ENCODE measurements at regions not wholly inside any gene's neighbourhood (a gene's known extent, or its start where the extent isn't known, plus 50 kb on each side); places are given as distances from the start of the nearest gene placed in this dataset.

DNA sequence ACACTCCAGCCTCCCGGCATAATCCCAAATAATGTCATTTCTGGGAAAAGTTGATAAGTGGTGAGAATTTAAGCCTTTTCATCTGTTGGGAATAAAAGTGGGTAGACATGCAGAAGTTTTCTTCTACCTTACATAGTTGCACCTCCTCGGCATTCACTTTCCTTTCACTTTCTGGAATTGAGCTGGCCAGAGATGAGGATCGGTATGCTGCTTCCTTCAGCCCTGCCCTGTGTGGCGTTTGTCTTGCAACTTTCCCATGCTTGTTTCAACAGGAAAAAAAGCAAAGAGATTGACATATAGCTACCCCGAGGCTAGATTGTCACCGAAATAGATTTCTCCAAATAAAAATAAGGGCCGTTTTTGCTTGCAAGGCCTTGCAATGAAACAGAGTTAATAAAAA, 65.8 kb upstream of the JAG1 start:
- Histone ChIP-seq H3K14ac (ENCODE audit: low read length in 2 of 2) (no peak overlapping the region), H3K18ac (ENCODE audit: low read depth in 1 of 2, low read length in 2 of 2) (no peak overlapping the region), H3K9ac (ENCODE audit: low read length) (peak overlapping the region; percentile 63), H2BK12ac (ENCODE audit: low read length in 2 of 2) (no peak overlapping the region), H3K4me3 (ENCODE audit: insufficient read depth in 1 of 2, low read depth in 1 of 2, low read length in 2 of 2) (peak overlapping the region in 1 of 2 experiments; percentile 73), H3K9me3 (ENCODE audit: control insufficient read depth, low read length) (no peaks in the 10 kb centered on the region), H2BK15ac (ENCODE audit: low read depth, poor library complexity, severe bottlenecking) (no peak overlapping the region), H3K27me3 (ENCODE audit: control insufficient read depth in 1 of 2, insufficient read depth in 1 of 2, low read length in 2 of 2) (no peaks in the 10 kb centered on the region), H2AFZ (ENCODE audit: low read depth, low read length) (no peak overlapping the region), H3K4me2 (ENCODE audit: low read length, poor library complexity, severe bottlenecking) (no peak overlapping the region), H3K36me3 (ENCODE audit: control insufficient read depth in 1 of 2, insufficient read depth in 2 of 2, low read depth in 1 of 2, low read length in 2 of 2) (no peaks in the 10 kb centered on the region), H2AK5ac (ENCODE audit: low read length, severe bottlenecking) (no peak overlapping the region), H3K27ac (ENCODE audit: low read length, poor library complexity, severe bottlenecking) (no peak overlapping the region), H3K23ac (ENCODE audit: low read length in 2 of 2) (no peak overlapping the region), H4K8ac (ENCODE audit: low read length) (no peak overlapping the region), H3K4me1 (ENCODE audit: control insufficient read depth, insufficient read depth, low read depth, low read length) (no peaks in the 10 kb centered on the region), H3K79me1 (replicated peaks; ENCODE audit: low read length, poor library complexity, severe bottlenecking) (no peaks in the 10 kb centered on the region), H3K4ac (ENCODE audit: low read depth in 1 of 2, low read length in 2 of 2) (no peak overlapping the region), H4K91ac (ENCODE audit: low read length) (no peak overlapping the region), H2BK5ac (ENCODE audit: low read depth, low read length, poor library complexity, severe bottlenecking) (no peak overlapping the region), H2BK120ac (ENCODE audit: low read depth, low read length) (no peak overlapping the region)
- 75% methylated on average over 5 of the region's 7 CpGs for WGBS
- no peak for DNase-seq

- Histone ChIP-seq H2BK12ac (ENCODE audit: low read length in 2 of 2) (no peak overlapping the region), H3K36me3 (ENCODE audit: control insufficient read depth in 1 of 2, insufficient read depth in 2 of 2, low read depth in 1 of 2, low read length in 2 of 2) (no peaks in the 10 kb centered on the region), H3K79me1 (replicated peaks; ENCODE audit: low read length, poor library complexity, severe bottlenecking) (no peaks in the 10 kb centered on the region), H4K8ac (ENCODE audit: low read length) (no peak overlapping the region), H2AK5ac (ENCODE audit: low read length, severe bottlenecking) (no peak overlapping the region), H3K27ac (ENCODE audit: low read length, poor library complexity, severe bottlenecking) (no peak overlapping the region), H2BK5ac (ENCODE audit: low read depth, low read length, poor library complexity, severe bottlenecking) (no peak overlapping the region), H3K4me2 (ENCODE audit: low read length, poor library complexity, severe bottlenecking) (no peak overlapping the region), H4K91ac (ENCODE audit: low read length) (no peak overlapping the region), H3K9ac (ENCODE audit: low read length) (no peak overlapping the region), H3K18ac (ENCODE audit: low read depth in 1 of 2, low read length in 2 of 2) (no peak overlapping the region), H3K23ac (ENCODE audit: low read length in 2 of 2) (no peak overlapping the region), H3K9me3 (ENCODE audit: control insufficient read depth, low read length) (no peaks in the 10 kb centered on the region), H3K4me1 (ENCODE audit: control insufficient read depth, insufficient read depth, low read depth, low read length) (no peaks in the 10 kb centered on the region), H3K4me3 (ENCODE audit: insufficient read depth in 1 of 2, low read depth in 1 of 2, low read length in 2 of 2) (no peak overlapping the region), H3K27me3 (ENCODE audit: control insufficient read depth in 1 of 2, insufficient read depth in 1 of 2, low read length in 2 of 2) (no peaks in the 10 kb centered on the region), H2AFZ (ENCODE audit: low read depth, low read length) (no peak overlapping the region), H2BK15ac (ENCODE audit: low read depth, poor library complexity, severe bottlenecking) (no peak overlapping the region), H3K14ac (ENCODE audit: low read length in 2 of 2) (no peak overlapping the region), H3K4ac (ENCODE audit: low read depth in 1 of 2, low read length in 2 of 2) (no peak overlapping the region), H2BK120ac (ENCODE audit: low read depth, low read length) (no peak overlapping the region)
- DNase-seq, result no peak
- 97% methylated on average over 5 of the region's 5 CpGs for WGBS
Observed at GRCh38 chr20:10741060-10741459, 67.3 kb upstream of the JAG1 start.

DNA sequence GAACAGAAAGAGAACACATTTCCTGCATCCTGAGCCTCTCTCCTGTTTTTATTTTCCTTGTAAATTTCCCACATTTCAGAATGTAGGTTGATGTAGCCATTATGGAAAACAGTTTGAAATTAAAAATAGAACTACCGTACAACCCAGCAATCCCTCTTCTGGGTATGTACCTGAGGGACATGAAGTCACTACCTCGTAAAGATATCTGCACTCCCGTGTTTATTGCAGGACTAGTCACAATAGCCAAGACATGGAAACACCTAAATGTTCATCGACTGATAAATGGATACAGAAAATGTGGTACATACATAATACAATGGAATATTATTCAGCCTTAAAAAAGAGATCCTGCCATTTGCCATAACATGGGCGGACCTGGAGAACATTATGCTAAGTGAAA, 72.0 kb upstream of the JAG1 start:
- Histone ChIP-seq H3K27ac (ENCODE audit: low read length, poor library complexity, severe bottlenecking) (no peak overlapping the region), H4K91ac (ENCODE audit: low read length) (no peak overlapping the region), H3K9ac (ENCODE audit: low read length) (no peak overlapping the region), H3K4me2 (ENCODE audit: low read length, poor library complexity, severe bottlenecking) (no peak overlapping the region), H3K23ac (ENCODE audit: low read length in 2 of 2) (no peak overlapping the region), H4K8ac (ENCODE audit: low read length) (no peak overlapping the region), H3K18ac (ENCODE audit: low read depth in 1 of 2, low read length in 2 of 2) (no peak overlapping the region), H2BK5ac (ENCODE audit: low read depth, low read length, poor library complexity, severe bottlenecking) (no peak overlapping the region), H2AK5ac (ENCODE audit: low read length, severe bottlenecking) (no peak overlapping the region), H3K4me1 (ENCODE audit: control insufficient read depth, insufficient read depth, low read depth, low read length) (no peaks in the 10 kb centered on the region), H3K36me3 (ENCODE audit: control insufficient read depth in 1 of 2, insufficient read depth in 2 of 2, low read depth in 1 of 2, low read length in 2 of 2) (no peaks in the 10 kb centered on the region), H2AFZ (ENCODE audit: low read depth, low read length) (no peak overlapping the region), H3K14ac (ENCODE audit: low read length in 2 of 2) (no peak overlapping the region), H2BK15ac (ENCODE audit: low read depth, poor library complexity, severe bottlenecking) (no peak overlapping the region), H3K27me3 (ENCODE audit: control insufficient read depth in 1 of 2, insufficient read depth in 1 of 2, low read length in 2 of 2) (no peaks in the 10 kb centered on the region), H3K9me3 (ENCODE audit: control insufficient read depth, low read length) (no peaks in the 10 kb centered on the region), H3K4me3 (ENCODE audit: insufficient read depth in 1 of 2, low read depth in 1 of 2, low read length in 2 of 2) (no peak overlapping the region), H2BK120ac (ENCODE audit: low read depth, low read length) (no peak overlapping the region), H3K4ac (ENCODE audit: low read depth in 1 of 2, low read length in 2 of 2) (no peak overlapping the region), H2BK12ac (ENCODE audit: low read length in 2 of 2) (no peak overlapping the region), H3K79me1 (replicated peaks; ENCODE audit: low read length, poor library complexity, severe bottlenecking) (no peaks in the 10 kb centered on the region)
- DNase-seq, result no peak
- 97% methylated on average over 4 of the region's 5 CpGs for WGBS

DNA sequence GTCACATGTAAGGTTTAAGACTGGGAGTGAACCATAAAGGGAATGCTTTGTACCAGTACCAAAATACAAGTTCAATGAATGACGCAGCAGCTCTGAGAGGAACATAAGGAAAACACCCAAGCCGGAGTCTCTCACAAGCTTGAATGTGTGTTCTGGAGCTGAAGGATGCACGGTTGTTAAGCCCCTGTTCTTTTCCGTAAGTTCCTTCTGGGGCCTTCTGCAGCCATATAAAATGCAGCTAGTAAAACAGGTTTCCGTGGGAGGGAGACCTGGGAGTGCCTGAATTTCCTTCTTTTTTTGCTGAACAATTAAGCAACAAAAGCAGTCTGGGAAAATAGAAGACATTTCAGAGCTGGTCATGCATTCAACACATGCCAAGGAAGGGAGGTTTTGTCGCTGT, 73.2 kb upstream of the JAG1 start:
- Histone ChIP-seq H3K18ac (ENCODE audit: low read depth in 1 of 2, low read length in 2 of 2) (no peak overlapping the region), H4K91ac (ENCODE audit: low read length) (no peak overlapping the region), H3K4me3 (ENCODE audit: insufficient read depth in 1 of 2, low read depth in 1 of 2, low read length in 2 of 2) (no peak overlapping the region), H3K9me3 (ENCODE audit: control insufficient read depth, low read length) (no peaks in the 10 kb centered on the region), H4K8ac (ENCODE audit: low read length) (no peak overlapping the region), H2BK5ac (ENCODE audit: low read depth, low read length, poor library complexity, severe bottlenecking) (no peak overlapping the region), H3K36me3 (ENCODE audit: control insufficient read depth in 1 of 2, insufficient read depth in 2 of 2, low read depth in 1 of 2, low read length in 2 of 2) (no peaks in the 10 kb centered on the region), H3K27ac (ENCODE audit: low read length, poor library complexity, severe bottlenecking) (no peak overlapping the region), H3K27me3 (ENCODE audit: control insufficient read depth in 1 of 2, insufficient read depth in 1 of 2, low read length in 2 of 2) (no peaks in the 10 kb centered on the region), H3K79me1 (replicated peaks; ENCODE audit: low read length, poor library complexity, severe bottlenecking) (no peaks in the 10 kb centered on the region), H2AFZ (ENCODE audit: low read depth, low read length) (no peak overlapping the region), H3K4ac (ENCODE audit: low read depth in 1 of 2, low read length in 2 of 2) (no peak overlapping the region), H2BK12ac (ENCODE audit: low read length in 2 of 2) (no peak overlapping the region), H3K14ac (ENCODE audit: low read length in 2 of 2) (no peak overlapping the region), H3K4me1 (ENCODE audit: control insufficient read depth, insufficient read depth, low read depth, low read length) (no peaks in the 10 kb centered on the region), H2BK15ac (ENCODE audit: low read depth, poor library complexity, severe bottlenecking) (no peak overlapping the region), H3K23ac (ENCODE audit: low read length in 2 of 2) (no peak overlapping the region), H3K9ac (ENCODE audit: low read length) (no peak overlapping the region), H2BK120ac (ENCODE audit: low read depth, low read length) (no peak overlapping the region), H2AK5ac (ENCODE audit: low read length, severe bottlenecking) (no peak overlapping the region), H3K4me2 (ENCODE audit: low read length, poor library complexity, severe bottlenecking) (no peak overlapping the region)
- DNase-seq, result no peak
- WGBS, result 95% methylated on average over 6 of the region's 6 CpGs

Data from mesenchymal stem cell (in vitro differentiated cells and primary cell).